ENCODE measurements at regions not wholly inside any gene's neighbourhood (a gene's known extent, or its start where the extent isn't known, plus 50 kb on each side); places are given as distances from the start of the nearest gene placed in this dataset.

GRCh38 chr10:94264085-94264484 lies 98.7 kb downstream of the NOC3L start:
- no peak overlapping the region for H3K4me3 ChIP-seq
- H3K27ac ChIP-seq: no peak overlapping the region

DNA sequence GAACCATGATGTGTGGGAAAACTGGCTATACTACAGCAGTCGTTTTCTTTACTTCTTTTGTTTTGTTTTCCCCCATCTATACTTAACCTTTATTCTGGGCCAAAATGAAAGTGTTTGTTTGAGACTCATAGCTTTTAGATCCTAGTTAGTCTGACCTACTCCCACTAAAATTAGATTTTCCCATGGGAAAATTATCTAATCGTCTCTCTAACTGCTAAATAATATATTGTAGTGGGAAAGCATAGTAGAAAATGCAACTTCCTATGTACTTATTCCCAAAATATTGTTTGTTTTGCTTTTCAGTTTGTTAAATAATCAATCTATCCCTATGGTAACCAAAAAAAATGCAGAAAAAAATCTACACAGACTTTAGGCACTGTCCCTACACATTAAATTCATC lies 96.6 kb downstream of the NOC3L start:
- Histone ChIP-seq H3K4me3 (no peak overlapping the region), H3K27ac (no peak overlapping the region)

DNA sequence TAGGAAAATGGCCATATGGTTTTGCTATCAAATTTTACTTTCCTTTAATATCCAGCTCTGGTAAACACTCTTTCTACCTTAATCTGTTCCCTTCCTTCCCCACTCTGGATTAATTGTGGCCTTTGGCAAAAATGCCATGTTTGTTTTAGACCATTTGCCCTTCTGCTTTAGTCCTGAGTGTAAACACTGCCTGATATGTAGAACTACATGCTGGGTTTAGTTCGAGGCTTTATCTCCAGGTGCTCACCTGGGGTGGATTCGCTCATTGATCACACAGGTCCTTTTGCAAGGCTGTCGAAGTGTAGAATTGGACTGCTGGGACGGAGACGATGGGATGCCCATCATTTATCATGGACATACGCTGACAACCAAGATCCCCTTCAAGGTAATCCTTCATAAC lies 94.1 kb downstream of the NOC3L start:
- Histone ChIP-seq H3K4me3 (no peak overlapping the region), H3K27ac (no peak overlapping the region)

GRCh38 chr10:94274142-94274787 lies 88.5 kb downstream of the NOC3L start:
- no peak overlapping the region for H3K4me3 ChIP-seq
- H3K27ac ChIP-seq: no peak overlapping the region

DNA sequence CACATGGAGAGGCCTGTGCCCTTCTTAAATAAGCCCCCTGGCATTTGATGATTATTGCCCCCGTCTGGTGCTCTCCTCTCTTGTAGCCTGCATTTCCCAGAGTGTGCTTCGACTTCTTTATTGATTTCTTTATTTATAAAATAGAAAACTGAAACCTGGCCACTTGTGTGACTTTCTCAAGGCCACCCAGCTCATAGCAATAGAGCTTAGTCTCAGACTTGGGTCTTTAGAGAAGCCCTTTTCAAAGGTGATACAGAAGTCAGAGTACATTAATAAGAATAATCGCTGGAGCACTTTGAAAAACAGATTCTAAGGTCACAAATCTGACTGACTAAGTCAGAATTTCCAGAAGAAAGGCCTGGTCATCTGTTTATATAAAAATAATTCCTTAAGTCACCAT lies 86.6 kb downstream of the NOC3L start:
- H3K27ac ChIP-seq: no peak overlapping the region

DNA sequence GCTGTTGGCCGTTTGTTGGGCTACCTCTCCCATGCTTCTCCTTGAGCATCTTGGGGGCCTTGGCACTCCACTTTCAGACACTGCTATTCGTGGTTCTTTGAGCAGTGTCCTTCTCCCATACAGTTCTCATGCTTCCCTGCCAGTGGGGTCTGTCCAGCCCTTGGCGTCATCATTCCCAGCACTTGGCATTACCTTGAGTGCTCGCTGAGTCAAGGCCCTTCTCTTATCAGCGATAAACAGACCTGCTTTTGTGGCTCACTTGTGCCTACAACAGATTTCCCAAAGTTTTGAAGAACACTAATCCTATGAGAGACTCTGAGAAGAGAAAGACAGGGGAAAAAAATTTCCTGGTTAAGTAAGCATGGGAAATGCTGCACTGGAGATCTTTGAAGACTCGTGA lies 85.3 kb downstream of the NOC3L start:
- Histone ChIP-seq H3K4me3 (no peak overlapping the region), H3K27ac (no peak overlapping the region)

More for the DNA sequence above, 86.6 kb downstream of the NOC3L start:
- no peak overlapping the region for H3K4me3 ChIP-seq

DNA sequence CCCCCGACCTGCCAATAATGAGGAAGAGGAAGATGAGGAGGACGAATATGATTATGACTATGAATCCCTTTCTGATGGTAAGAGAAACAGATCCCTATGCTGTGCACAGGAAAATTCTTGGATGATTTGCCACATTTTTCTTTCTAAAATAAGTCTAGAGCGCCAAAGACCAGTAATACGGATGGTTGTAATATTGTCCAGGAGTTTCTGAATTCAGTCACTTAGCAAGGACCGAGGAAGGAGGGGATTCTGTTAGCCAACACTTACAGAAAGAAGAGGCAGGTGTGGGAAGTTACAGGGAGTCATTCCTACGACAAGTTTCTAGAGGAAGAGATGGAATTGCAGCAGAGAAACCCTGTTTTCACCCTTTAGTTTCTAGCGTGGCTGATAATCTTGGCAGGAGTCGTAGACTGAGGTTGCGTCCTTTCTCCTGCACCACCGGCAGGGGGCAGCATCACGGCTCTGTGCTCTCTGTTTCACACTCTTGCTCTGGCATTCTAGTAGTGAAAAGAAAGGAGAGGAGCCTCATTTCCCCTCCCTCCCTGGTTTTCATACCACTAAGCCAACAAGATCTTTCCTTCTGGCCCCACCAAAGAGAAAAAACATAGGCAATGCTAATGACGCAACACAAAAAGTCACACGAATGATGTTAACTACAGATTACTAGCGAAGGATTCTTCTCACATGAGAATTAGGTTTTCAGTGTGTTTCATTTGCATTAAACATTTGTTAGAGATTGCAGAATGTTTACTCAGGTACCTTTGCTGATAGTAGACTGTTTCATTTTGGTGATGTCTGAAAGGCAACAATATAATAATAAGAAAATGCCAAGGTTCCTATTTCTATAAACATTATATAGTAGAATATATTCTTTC lies 82.7 kb downstream of the NOC3L start:
- no peak overlapping the region for H3K27ac ChIP-seq

DNA sequence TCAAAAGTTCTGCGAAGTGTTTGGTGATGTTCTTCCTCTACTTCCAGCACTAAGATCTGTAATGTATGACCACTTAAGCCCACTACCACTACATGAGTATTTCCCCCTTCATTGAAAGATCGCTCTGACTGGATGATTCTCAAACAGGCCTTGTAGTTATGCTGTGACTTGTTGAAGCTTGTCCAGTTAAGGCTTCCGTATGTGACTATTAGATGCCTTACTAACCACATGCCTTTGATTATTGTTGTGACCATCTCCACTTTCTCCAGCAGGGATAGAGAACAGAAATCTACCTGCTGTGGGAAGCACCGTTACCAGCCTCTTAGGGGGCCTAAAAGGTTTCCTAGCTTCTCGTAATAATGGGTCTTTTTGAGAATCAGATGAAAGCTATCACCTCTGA lies 81.1 kb downstream of the NOC3L start:
- H3K27ac ChIP-seq: no peak overlapping the region
- H3K4me3 ChIP-seq: no peak overlapping the region

More for the DNA sequence above, 82.7 kb downstream of the NOC3L start:
- no peak overlapping the region for H3K4me3 ChIP-seq

DNA sequence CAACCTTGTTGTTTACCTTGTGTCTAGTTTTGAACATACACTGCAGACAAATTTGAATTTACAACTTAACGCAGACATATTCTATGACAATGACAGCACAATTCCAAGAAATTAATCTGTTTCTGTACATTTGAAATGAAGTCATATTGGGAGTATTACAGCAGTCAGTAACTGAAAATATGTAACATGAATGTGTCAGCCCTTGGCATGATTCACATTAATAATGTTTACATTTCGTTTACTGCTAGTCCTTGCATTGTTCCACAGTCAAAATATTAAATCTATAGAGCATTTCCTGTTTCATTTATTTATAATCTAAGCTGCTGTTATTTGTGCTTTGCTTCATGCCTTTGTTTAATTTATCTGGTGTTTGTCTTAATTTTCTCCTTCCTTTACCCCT lies 80.4 kb downstream of the NOC3L start:
- no peak overlapping the region for H3K4me3 ChIP-seq
- H3K27ac ChIP-seq: no peak overlapping the region

All from skin epidermis (tissue), 12 donors.